IPS-15b (cell line): ENCODE measurements at regions not wholly inside any gene's neighbourhood (a gene's known extent, or its start where the extent isn't known, plus 50 kb on each side); places are given as distances from the start of the nearest gene placed in this dataset.

Experiments
- H3K27me3 ChIP-seq: one replicate; pipeline ENCODE4 v1.6.1; 2013; ENCODE audit warnings: low read length; ENCODE audit not compliant: control insufficient read depth, insufficient read depth
- H3K36me3 ChIP-seq: one replicate; pipeline ENCODE4 v1.6.1; 2013; ENCODE audit warnings: low read length; ENCODE audit not compliant: control insufficient read depth, insufficient read depth
- H3K4me1 ChIP-seq: one replicate; pipeline ENCODE4 v1.6.1; 2013; ENCODE audit warnings: mild to moderate bottlenecking, low read length; ENCODE audit not compliant: control insufficient read depth, insufficient read depth
- H3K4me3 ChIP-seq: one replicate; pipeline ENCODE4 v1.5.1; 2013; ENCODE audit warnings: low read depth, low read length
- H3K9ac ChIP-seq: one replicate; pipeline ENCODE4 v1.6.1; 2013; ENCODE audit warnings: low read depth, mild to moderate bottlenecking, low read length
- H3K9me3 ChIP-seq: one replicate; pipeline ENCODE4 v1.6.1; 2013; ENCODE audit warnings: mild to moderate bottlenecking, low read length; ENCODE audit not compliant: control insufficient read depth, insufficient read depth

GRCh38 chr5:118778941-118779340 is 209.4 kb downstream of the DTWD2 start:
- Histone ChIP-seq H3K27me3 (no peaks in the 10 kb centered on the region), H3K9me3 (no peaks in the 10 kb centered on the region), H3K9ac (no peak overlapping the region), H3K36me3 (no peaks in the 10 kb centered on the region), H3K4me1 (no peaks in the 10 kb centered on the region), H3K4me3 (no peak overlapping the region)

- H3K9me3 ChIP-seq: no peaks in the 10 kb centered on the region
- no peaks in the 10 kb centered on the region for H3K36me3 ChIP-seq
- H3K4me1 ChIP-seq: no peaks in the 10 kb centered on the region
- H3K27me3 ChIP-seq: no peaks in the 10 kb centered on the region
- H3K4me3 ChIP-seq: no peak overlapping the region
- no peak overlapping the region for H3K9ac ChIP-seq
These were observed 211.1 kb downstream of the DTWD2 start for GRCh38 chr5:118777189-118777736.

GRCh38 chr5:118776755-118777154 is 211.6 kb downstream of the DTWD2 start:
- H3K36me3 ChIP-seq: no peaks in the 10 kb centered on the region
- no peak overlapping the region for H3K9ac ChIP-seq
- no peak overlapping the region for H3K4me3 ChIP-seq
- H3K9me3 ChIP-seq: no peaks in the 10 kb centered on the region
- no peaks in the 10 kb centered on the region for H3K4me1 ChIP-seq
- H3K27me3 ChIP-seq: no peaks in the 10 kb centered on the region

GRCh38 chr5:118775790-118776499 is 212.4 kb downstream of the DTWD2 start:
- H3K36me3 ChIP-seq: no peaks in the 10 kb centered on the region
- no peaks in the 10 kb centered on the region for H3K27me3 ChIP-seq
- no peak overlapping the region for H3K4me3 ChIP-seq
- H3K9me3 ChIP-seq: no peaks in the 10 kb centered on the region
- H3K4me1 ChIP-seq: no peaks in the 10 kb centered on the region
- H3K9ac ChIP-seq: no peak overlapping the region

- Histone ChIP-seq H3K9ac (no peak overlapping the region), H3K4me3 (no peak overlapping the region), H3K36me3 (no peaks in the 10 kb centered on the region), H3K4me1 (no peaks in the 10 kb centered on the region), H3K27me3 (no peaks in the 10 kb centered on the region), H3K9me3 (no peaks in the 10 kb centered on the region)
These were observed 219.7 kb downstream of the DTWD2 start for GRCh38 chr5:118768607-118769175.

- Histone ChIP-seq H3K4me1 (no peaks in the 10 kb centered on the region), H3K27me3 (no peaks in the 10 kb centered on the region), H3K36me3 (no peaks in the 10 kb centered on the region), H3K4me3 (no peak overlapping the region), H3K9ac (no peak overlapping the region), H3K9me3 (no peaks in the 10 kb centered on the region)
These were observed 226.1 kb downstream of the DTWD2 start for GRCh38 chr5:118762291-118762690.

- no peaks in the 10 kb centered on the region for H3K4me1 ChIP-seq
- no peaks in the 10 kb centered on the region for H3K9me3 ChIP-seq
- H3K4me3 ChIP-seq: no peak overlapping the region
- no peaks in the 10 kb centered on the region for H3K27me3 ChIP-seq
- H3K9ac ChIP-seq: no peak overlapping the region
- no peaks in the 10 kb centered on the region for H3K36me3 ChIP-seq
These were observed 226.5 kb downstream of the DTWD2 start for GRCh38 chr5:118761814-118762213.

- Histone ChIP-seq H3K4me3 (no peak overlapping the region), H3K9me3 (no peaks in the 10 kb centered on the region), H3K27me3 (no peaks in the 10 kb centered on the region), H3K9ac (no peak overlapping the region), H3K36me3 (no peaks in the 10 kb centered on the region), H3K4me1 (no peaks in the 10 kb centered on the region)
These were observed 235.4 kb downstream of the DTWD2 start for GRCh38 chr5:118752969-118753368.

- H3K4me1 ChIP-seq: no peaks in the 10 kb centered on the region
- no peaks in the 10 kb centered on the region for H3K9me3 ChIP-seq
- H3K9ac ChIP-seq: no peak overlapping the region
- no peaks in the 10 kb centered on the region for H3K27me3 ChIP-seq
- no peak overlapping the region for H3K4me3 ChIP-seq
- H3K36me3 ChIP-seq: no peaks in the 10 kb centered on the region
These were observed 252.0 kb downstream of the DTWD2 start for GRCh38 chr5:118736396-118736795.

- Histone ChIP-seq H3K27me3 (no peaks in the 10 kb centered on the region), H3K4me1 (peaks cover 1% of the 10 kb centered on the region), H3K4me3 (no peak overlapping the region), H3K36me3 (no peaks in the 10 kb centered on the region), H3K9ac (no peak overlapping the region), H3K9me3 (no peaks in the 10 kb centered on the region)
These were observed 255.0 kb downstream of the DTWD2 start for GRCh38 chr5:118733394-118733793.

- no peaks in the 10 kb centered on the region for H3K36me3 ChIP-seq
- no peaks in the 10 kb centered on the region for H3K27me3 ChIP-seq
- no peak overlapping the region for H3K9ac ChIP-seq
- no peaks in the 10 kb centered on the region for H3K9me3 ChIP-seq
- peaks cover 4% of the 10 kb centered on the region for H3K4me1 ChIP-seq
- no peak overlapping the region for H3K4me3 ChIP-seq
These were observed 260.2 kb downstream of the DTWD2 start for GRCh38 chr5:118728191-118728590.

GRCh38 chr5:118726891-118727290 is 261.5 kb downstream of the DTWD2 start:
- Histone ChIP-seq H3K4me3 (no peak overlapping the region), H3K9ac (no peak overlapping the region), H3K4me1 (peaks cover 4% of the 10 kb centered on the region), H3K36me3 (no peaks in the 10 kb centered on the region), H3K27me3 (no peaks in the 10 kb centered on the region), H3K9me3 (no peaks in the 10 kb centered on the region)
